WTC11 (cell line): ENCODE measurements at regions not wholly inside any gene's neighbourhood (a gene's known extent, or its start where the extent isn't known, plus 50 kb on each side); places are given as distances from the start of the nearest gene placed in this dataset.

Source experiments
- ATAC-seq: fragments of 200-7000 bp; cut with Tn5 transposase; 2 replicates; pipeline ENCODE4 v1.10.0; 2021; ENCODE audit warnings: mild to moderate bottlenecking, moderate library complexity
- CTCF ChIA-PET: fragments of 300-600 bp; sonication (Branson Sonifier 250); formaldehyde crosslinking; loops from one replicate; lab custom pipeline; 2021; ENCODE audit warnings: antibody characterized with exemption; lab: Charles Lee
- POLR2A ChIA-PET: fragments of 350-600 bp; sonication (Branson Sonifier 250); formaldehyde crosslinking; loops from one replicate; lab custom pipeline; 2021; ENCODE audit warnings: antibody characterized with exemption; lab: Charles Lee
- DNase-seq: peaks from one replicate; pipeline ENCODE4 v3.0.0; 2021; ENCODE audit warnings: low spot score
- H3K27ac Mint-ChIP-seq: 2 replicates; pipeline ENCODE4 v1.8.0; 2021; ENCODE audit warnings: mixed read lengths
- H3K27me3 Mint-ChIP-seq: 2 replicates; pipeline ENCODE4 v1.8.0; 2021; ENCODE audit warnings: low read depth, mild to moderate bottlenecking, moderate library complexity, mixed read lengths
- H3K36me3 Mint-ChIP-seq: 2 replicates; pipeline ENCODE4 v1.8.0; 2021; ENCODE audit warnings: mixed read lengths
- H3K4me1 Mint-ChIP-seq: 2 replicates; pipeline ENCODE4 v1.8.0; 2022; ENCODE audit warnings: mixed read lengths
- H3K4me3 Mint-ChIP-seq: 2 replicates; pipeline ENCODE4 v1.8.0; 2021; ENCODE audit warnings: mild to moderate bottlenecking, moderate library complexity, mixed read lengths
- H3K9me3 Mint-ChIP-seq: 2 replicates; pipeline ENCODE4 v1.8.0; 2021; ENCODE audit warnings: mixed read lengths
- MXD4 ChIP-seq: fragments of 250-450 bp; sonication (Bioruptor Pico); IDR thresholded peaks from 2 replicates; pipeline ENCODE4 v1.8.0; 2021; ENCODE audit warnings: mild to moderate bottlenecking, moderate library complexity, borderline replicate concordance
- ZNF423 ChIP-seq: fragments of 250-450 bp; sonication (Bioruptor Pico); IDR thresholded peaks from 2 replicates; pipeline ENCODE4 v2.1.2; 2022; ENCODE audit warnings: mild to moderate bottlenecking, moderate library complexity
- TF ChIP-seq, protein P1 (sequence below): sonication (generic); formaldehyde crosslinking; IDR thresholded peaks from 2 replicates; pipeline ENCODE4 v1.8.1; 2023; ENCODE audit warnings: mild to moderate bottlenecking, missing genetic modification reagents, borderline replicate concordance
- TF ChIP-seq, protein P2 (sequence below): fragments of 250-450 bp; sonication (Bioruptor Pico); IDR thresholded peaks from 2 replicates; pipeline ENCODE4 v1.9.0; 2021; ENCODE audit warnings: mild to moderate bottlenecking, borderline replicate concordance
- TF ChIP-seq, protein P3 (sequence below): sonication (generic); formaldehyde crosslinking; IDR thresholded peaks from 2 replicates; pipeline ENCODE4 v1.8.0; 2022; ENCODE audit warnings: mild to moderate bottlenecking, missing genetic modification reagents
- TF ChIP-seq, protein P4 (sequence below): sonication (generic); formaldehyde crosslinking; conservative IDR thresholded peaks from 2 replicates; pipeline ENCODE4 v1.8.1; 2023; ENCODE audit warnings: mild to moderate bottlenecking, low read depth, missing genetic modification reagents, moderate library complexity
- TF ChIP-seq, protein P5 (sequence below): fragments of 250-450 bp; sonication (Bioruptor Pico); IDR thresholded peaks from 2 replicates; pipeline ENCODE4 v1.9.0; 2021; ENCODE audit warnings: moderate library complexity, mild to moderate bottlenecking, inconsistent platforms, borderline replicate concordance
- TF ChIP-seq, protein P6 (sequence below): sonication (generic); formaldehyde crosslinking; IDR thresholded peaks from 2 replicates; pipeline ENCODE4 v1.8.0; 2023; ENCODE audit warnings: missing genetic modification reagents, mild to moderate bottlenecking, borderline replicate concordance

DNA sequence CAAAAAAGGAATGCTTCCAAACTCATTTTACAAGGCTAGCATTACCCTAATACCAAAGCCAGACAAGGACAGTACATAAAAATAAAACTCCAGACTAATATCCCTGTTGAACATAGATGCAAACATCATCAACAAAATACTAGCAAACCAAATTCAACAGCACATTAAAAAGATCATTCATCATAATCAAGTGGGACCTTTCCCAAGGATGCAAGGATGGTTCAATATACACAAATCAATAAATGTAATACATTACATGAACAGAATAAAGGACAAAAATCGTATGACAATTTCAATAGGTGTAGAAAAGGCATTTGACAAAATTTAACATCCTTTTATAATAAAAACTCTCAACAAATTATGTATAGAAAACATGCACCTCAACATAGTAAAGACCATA is 66.6 kb upstream of the CNR1 start:
- no peak for DNase-seq
- ChIA-PET CTCF (no interaction called here), POLR2A (no interaction called here)
- Mint-ChIP-seq H3K9me3 (peaks cover 45% of the 10 kb centered on the region), H3K4me3 (no peak overlapping the region), H3K36me3 (peaks cover 20% of the 10 kb centered on the region), H3K27ac (no peak overlapping the region), H3K4me1 (no peaks in the 10 kb centered on the region), H3K27me3 (no peaks in the 10 kb centered on the region)
- no peak for ATAC-seq
- TF ChIP-seq, protein P1, sequence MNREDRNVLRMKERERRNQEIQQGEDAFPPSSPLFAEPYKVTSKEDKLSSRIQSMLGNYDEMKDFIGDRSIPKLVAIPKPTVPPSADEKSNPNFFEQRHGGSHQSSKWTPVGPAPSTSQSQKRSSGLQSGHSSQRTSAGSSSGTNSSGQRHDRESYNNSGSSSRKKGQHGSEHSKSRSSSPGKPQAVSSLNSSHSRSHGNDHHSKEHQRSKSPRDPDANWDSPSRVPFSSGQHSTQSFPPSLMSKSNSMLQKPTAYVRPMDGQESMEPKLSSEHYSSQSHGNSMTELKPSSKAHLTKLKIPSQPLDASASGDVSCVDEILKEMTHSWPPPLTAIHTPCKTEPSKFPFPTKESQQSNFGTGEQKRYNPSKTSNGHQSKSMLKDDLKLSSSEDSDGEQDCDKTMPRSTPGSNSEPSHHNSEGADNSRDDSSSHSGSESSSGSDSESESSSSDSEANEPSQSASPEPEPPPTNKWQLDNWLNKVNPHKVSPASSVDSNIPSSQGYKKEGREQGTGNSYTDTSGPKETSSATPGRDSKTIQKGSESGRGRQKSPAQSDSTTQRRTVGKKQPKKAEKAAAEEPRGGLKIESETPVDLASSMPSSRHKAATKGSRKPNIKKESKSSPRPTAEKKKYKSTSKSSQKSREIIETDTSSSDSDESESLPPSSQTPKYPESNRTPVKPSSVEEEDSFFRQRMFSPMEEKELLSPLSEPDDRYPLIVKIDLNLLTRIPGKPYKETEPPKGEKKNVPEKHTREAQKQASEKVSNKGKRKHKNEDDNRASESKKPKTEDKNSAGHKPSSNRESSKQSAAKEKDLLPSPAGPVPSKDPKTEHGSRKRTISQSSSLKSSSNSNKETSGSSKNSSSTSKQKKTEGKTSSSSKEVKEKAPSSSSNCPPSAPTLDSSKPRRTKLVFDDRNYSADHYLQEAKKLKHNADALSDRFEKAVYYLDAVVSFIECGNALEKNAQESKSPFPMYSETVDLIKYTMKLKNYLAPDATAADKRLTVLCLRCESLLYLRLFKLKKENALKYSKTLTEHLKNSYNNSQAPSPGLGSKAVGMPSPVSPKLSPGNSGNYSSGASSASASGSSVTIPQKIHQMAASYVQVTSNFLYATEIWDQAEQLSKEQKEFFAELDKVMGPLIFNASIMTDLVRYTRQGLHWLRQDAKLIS (CRISPR knock-in tag): no peak
- TF ChIP-seq, protein P2, sequence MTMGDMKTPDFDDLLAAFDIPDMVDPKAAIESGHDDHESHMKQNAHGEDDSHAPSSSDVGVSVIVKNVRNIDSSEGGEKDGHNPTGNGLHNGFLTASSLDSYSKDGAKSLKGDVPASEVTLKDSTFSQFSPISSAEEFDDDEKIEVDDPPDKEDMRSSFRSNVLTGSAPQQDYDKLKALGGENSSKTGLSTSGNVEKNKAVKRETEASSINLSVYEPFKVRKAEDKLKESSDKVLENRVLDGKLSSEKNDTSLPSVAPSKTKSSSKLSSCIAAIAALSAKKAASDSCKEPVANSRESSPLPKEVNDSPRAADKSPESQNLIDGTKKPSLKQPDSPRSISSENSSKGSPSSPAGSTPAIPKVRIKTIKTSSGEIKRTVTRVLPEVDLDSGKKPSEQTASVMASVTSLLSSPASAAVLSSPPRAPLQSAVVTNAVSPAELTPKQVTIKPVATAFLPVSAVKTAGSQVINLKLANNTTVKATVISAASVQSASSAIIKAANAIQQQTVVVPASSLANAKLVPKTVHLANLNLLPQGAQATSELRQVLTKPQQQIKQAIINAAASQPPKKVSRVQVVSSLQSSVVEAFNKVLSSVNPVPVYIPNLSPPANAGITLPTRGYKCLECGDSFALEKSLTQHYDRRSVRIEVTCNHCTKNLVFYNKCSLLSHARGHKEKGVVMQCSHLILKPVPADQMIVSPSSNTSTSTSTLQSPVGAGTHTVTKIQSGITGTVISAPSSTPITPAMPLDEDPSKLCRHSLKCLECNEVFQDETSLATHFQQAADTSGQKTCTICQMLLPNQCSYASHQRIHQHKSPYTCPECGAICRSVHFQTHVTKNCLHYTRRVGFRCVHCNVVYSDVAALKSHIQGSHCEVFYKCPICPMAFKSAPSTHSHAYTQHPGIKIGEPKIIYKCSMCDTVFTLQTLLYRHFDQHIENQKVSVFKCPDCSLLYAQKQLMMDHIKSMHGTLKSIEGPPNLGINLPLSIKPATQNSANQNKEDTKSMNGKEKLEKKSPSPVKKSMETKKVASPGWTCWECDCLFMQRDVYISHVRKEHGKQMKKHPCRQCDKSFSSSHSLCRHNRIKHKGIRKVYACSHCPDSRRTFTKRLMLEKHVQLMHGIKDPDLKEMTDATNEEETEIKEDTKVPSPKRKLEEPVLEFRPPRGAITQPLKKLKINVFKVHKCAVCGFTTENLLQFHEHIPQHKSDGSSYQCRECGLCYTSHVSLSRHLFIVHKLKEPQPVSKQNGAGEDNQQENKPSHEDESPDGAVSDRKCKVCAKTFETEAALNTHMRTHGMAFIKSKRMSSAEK (CRISPR knock-in tag): no peak
- TF ChIP-seq, protein P3, sequence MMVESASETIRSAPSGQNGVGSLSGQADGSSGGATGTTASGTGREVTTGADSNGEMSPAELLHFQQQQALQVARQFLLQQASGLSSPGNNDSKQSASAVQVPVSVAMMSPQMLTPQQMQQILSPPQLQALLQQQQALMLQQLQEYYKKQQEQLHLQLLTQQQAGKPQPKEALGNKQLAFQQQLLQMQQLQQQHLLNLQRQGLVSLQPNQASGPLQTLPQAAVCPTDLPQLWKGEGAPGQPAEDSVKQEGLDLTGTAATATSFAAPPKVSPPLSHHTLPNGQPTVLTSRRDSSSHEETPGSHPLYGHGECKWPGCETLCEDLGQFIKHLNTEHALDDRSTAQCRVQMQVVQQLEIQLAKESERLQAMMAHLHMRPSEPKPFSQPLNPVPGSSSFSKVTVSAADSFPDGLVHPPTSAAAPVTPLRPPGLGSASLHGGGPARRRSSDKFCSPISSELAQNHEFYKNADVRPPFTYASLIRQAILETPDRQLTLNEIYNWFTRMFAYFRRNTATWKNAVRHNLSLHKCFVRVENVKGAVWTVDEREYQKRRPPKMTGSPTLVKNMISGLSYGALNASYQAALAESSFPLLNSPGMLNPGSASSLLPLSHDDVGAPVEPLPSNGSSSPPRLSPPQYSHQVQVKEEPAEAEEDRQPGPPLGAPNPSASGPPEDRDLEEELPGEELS: no peak
- TF ChIP-seq, protein P4, sequence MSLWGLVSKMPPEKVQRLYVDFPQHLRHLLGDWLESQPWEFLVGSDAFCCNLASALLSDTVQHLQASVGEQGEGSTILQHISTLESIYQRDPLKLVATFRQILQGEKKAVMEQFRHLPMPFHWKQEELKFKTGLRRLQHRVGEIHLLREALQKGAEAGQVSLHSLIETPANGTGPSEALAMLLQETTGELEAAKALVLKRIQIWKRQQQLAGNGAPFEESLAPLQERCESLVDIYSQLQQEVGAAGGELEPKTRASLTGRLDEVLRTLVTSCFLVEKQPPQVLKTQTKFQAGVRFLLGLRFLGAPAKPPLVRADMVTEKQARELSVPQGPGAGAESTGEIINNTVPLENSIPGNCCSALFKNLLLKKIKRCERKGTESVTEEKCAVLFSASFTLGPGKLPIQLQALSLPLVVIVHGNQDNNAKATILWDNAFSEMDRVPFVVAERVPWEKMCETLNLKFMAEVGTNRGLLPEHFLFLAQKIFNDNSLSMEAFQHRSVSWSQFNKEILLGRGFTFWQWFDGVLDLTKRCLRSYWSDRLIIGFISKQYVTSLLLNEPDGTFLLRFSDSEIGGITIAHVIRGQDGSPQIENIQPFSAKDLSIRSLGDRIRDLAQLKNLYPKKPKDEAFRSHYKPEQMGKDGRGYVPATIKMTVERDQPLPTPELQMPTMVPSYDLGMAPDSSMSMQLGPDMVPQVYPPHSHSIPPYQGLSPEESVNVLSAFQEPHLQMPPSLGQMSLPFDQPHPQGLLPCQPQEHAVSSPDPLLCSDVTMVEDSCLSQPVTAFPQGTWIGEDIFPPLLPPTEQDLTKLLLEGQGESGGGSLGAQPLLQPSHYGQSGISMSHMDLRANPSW (CRISPR knock-in tag): no peak
- TF ChIP-seq ZNF423 (CRISPR knock-in tag) (no peak), MXD4 (CRISPR knock-in tag) (no peak)
- TF ChIP-seq, protein P5, sequence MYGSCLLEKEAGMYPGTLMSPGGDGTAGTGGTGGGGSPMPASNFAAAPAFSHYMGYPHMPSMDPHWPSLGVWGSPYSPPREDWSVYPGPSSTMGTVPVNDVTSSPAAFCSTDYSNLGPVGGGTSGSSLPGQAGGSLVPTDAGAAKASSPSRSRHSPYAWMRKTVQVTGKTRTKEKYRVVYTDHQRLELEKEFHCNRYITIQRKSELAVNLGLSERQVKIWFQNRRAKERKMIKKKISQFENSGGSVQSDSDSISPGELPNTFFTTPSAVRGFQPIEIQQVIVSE (CRISPR knock-in tag): no peak
- TF ChIP-seq, protein P6, sequence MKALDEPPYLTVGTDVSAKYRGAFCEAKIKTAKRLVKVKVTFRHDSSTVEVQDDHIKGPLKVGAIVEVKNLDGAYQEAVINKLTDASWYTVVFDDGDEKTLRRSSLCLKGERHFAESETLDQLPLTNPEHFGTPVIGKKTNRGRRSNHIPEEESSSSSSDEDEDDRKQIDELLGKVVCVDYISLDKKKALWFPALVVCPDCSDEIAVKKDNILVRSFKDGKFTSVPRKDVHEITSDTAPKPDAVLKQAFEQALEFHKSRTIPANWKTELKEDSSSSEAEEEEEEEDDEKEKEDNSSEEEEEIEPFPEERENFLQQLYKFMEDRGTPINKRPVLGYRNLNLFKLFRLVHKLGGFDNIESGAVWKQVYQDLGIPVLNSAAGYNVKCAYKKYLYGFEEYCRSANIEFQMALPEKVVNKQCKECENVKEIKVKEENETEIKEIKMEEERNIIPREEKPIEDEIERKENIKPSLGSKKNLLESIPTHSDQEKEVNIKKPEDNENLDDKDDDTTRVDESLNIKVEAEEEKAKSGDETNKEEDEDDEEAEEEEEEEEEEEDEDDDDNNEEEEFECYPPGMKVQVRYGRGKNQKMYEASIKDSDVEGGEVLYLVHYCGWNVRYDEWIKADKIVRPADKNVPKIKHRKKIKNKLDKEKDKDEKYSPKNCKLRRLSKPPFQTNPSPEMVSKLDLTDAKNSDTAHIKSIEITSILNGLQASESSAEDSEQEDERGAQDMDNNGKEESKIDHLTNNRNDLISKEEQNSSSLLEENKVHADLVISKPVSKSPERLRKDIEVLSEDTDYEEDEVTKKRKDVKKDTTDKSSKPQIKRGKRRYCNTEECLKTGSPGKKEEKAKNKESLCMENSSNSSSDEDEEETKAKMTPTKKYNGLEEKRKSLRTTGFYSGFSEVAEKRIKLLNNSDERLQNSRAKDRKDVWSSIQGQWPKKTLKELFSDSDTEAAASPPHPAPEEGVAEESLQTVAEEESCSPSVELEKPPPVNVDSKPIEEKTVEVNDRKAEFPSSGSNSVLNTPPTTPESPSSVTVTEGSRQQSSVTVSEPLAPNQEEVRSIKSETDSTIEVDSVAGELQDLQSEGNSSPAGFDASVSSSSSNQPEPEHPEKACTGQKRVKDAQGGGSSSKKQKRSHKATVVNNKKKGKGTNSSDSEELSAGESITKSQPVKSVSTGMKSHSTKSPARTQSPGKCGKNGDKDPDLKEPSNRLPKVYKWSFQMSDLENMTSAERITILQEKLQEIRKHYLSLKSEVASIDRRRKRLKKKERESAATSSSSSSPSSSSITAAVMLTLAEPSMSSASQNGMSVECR (CRISPR knock-in tag): no peak
